ENCODE measurements at regions not wholly inside any gene's neighbourhood (a gene's known extent, or its start where the extent isn't known, plus 50 kb on each side); places are given as distances from the start of the nearest gene placed in this dataset.

- TF ChIP-seq CTCF (IDR thresholded peaks at IDR 0.05) (no peak), EP300 (IDR thresholded peaks at IDR 0.05) (no peak), POLR2AphosphoS5 (IDR thresholded peaks at IDR 0.05) (no peak)
Measured at GRCh38 chr2:157127249-157128012, 130.1 kb upstream of the GALNT5 start.

All from sigmoid colon (tissue), 4 donors.